AG09319 (cell line): ENCODE measurements at regions not wholly inside any gene's neighbourhood (a gene's known extent, or its start where the extent isn't known, plus 50 kb on each side); places are given as distances from the start of the nearest gene placed in this dataset.

ENCODE experiments used
- DNase-seq: peaks from one replicate; pipeline ENCODE4 v3.0.0-alpha.2; 2010; ENCODE audit warnings: low read depth; ENCODE audit errors: extremely low read depth
- CTCF ChIP-seq: IDR thresholded peaks from 2 replicates; pipeline ENCODE4 v1.5.1; 2011; ENCODE audit warnings: low read depth, mild to moderate bottlenecking, inconsistent platforms, low read length, moderate library complexity

DNA sequence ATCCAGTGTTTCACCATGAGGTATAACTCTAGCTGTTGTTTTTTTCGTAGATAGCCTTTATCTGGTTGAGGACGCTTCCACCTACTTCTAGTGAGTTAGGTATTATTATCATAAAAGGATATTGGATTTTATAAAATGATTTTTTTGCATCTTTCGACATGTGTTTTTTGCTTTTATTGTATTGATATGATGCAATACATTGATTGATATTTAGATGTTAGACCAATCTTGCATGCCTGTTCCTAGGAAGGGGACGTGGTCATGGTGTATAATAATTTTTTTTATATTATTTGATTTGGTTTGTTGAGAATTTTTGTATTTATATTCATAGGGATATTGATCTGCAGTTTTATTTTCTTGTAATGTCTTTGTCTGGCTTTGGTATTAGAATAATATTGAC, 193.3 kb downstream of the HS3ST3B1 start:
- no peak for DNase-seq
- TF ChIP-seq CTCF = no peak

DNA sequence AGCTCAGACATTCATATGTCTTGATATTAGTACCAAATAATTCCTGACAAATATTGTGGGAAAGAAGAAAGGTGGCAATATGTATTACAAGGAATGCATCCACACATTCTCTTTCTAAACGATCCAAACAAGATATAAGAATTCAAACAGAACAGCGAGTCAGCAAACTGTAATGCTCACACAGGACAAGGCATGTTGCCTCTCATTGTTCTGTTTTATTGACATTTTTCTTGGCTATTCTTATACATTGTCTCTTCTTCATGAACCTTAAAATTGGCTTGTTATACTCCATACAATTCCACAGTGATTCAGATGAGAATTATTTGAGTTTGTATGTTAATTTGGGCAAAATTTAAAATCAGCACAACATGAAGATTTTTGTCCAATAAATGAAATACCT, 189.1 kb downstream of the HS3ST3B1 start:
- no peak for TF ChIP-seq CTCF
- no peak for DNase-seq

- no peak for TF ChIP-seq CTCF
- DNase-seq = no peak
Observed at GRCh38 chr17:14488958-14489550, 188.2 kb downstream of the HS3ST3B1 start.

GRCh38 chr17:14487068-14487467, 186.2 kb downstream of the HS3ST3B1 start:
- TF ChIP-seq CTCF = no peak
- no peak for DNase-seq

- DNase-seq = no peak
Observed at GRCh38 chr17:14482715-14483114, 181.8 kb downstream of the HS3ST3B1 start.

GRCh38 chr17:14481664-14482063, 180.8 kb downstream of the HS3ST3B1 start:
- DNase-seq = no peak
- no peak for TF ChIP-seq CTCF

More at GRCh38 chr17:14482715-14483114, 181.8 kb downstream of the HS3ST3B1 start:
- no peak for TF ChIP-seq CTCF

DNA sequence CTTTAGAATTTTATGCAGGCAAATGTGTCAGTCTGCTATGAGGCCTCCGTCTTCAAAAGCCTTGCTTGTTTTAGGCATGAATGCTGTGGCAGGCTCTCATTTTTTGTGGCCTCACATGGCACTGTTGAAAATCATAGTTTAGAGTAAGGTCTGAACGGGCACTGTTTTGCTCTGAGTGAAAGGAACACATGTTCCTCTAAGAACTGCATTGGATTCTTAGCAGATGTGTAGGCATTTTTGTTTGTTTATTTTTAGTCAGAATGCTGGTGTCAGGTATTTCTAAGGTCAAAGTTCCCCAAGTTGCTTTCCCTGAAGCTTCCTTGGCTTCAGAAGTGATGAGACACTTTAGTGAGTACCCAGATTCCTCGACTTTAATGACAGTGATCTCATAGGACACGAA, 173.7 kb downstream of the HS3ST3B1 start:
- TF ChIP-seq CTCF = no peak
- DNase-seq = no peak
